Retinal pigment epithelial cell (primary cell): ENCODE measurements at regions not wholly inside any gene's neighbourhood (a gene's known extent, or its start where the extent isn't known, plus 50 kb on each side); places are given as distances from the start of the nearest gene placed in this dataset.

Source experiments
- DNase-seq: peaks from one replicate; pipeline ENCODE4 v3.0.0-alpha.2; 2010; ENCODE audit warnings: low read depth
- H3K4me3 ChIP-seq: 2 replicates; pipeline ENCODE4 v1.5.1; 2011; ENCODE audit warnings: mild to moderate bottlenecking, low read length, control low read depth, moderate library complexity
- CTCF ChIP-seq: conservative IDR thresholded peaks from 2 replicates; pipeline ENCODE4 v1.5.1; 2011; ENCODE audit warnings: low read depth, low read length, control low read depth, inconsistent platforms

- DNase-seq: no peak
- TF ChIP-seq CTCF: no peak
- H3K4me3 ChIP-seq: no peak overlapping the region
Observed at GRCh38 chrX:44439242-44439794, 95.8 kb upstream of the EFHC2 start.

- TF ChIP-seq CTCF: no peak
- no peak overlapping the region for H3K4me3 ChIP-seq
- no peak for DNase-seq
Observed at GRCh38 chrX:44435047-44435446, 91.6 kb upstream of the EFHC2 start.

GRCh38 chrX:44433556-44433955, 90.1 kb upstream of the EFHC2 start:
- no peak for TF ChIP-seq CTCF
- no peak for DNase-seq
- H3K4me3 ChIP-seq: no peak overlapping the region

- H3K4me3 ChIP-seq: no peak overlapping the region
- no peak for TF ChIP-seq CTCF
- DNase-seq: no peak
Observed at GRCh38 chrX:44432641-44433040, 89.2 kb upstream of the EFHC2 start.

GRCh38 chrX:44431194-44431593, 87.7 kb upstream of the EFHC2 start:
- no peak for TF ChIP-seq CTCF
- H3K4me3 ChIP-seq: no peak overlapping the region
- DNase-seq: no peak

- no peak for DNase-seq
- no peak overlapping the region for H3K4me3 ChIP-seq
- TF ChIP-seq CTCF: no peak
Observed at GRCh38 chrX:44428989-44429627, 85.6 kb upstream of the EFHC2 start.

- TF ChIP-seq CTCF: no peak
- no peak for DNase-seq
- no peak overlapping the region for H3K4me3 ChIP-seq
Observed at GRCh38 chrX:44422631-44423030, 79.2 kb upstream of the EFHC2 start.
